Esophagus muscularis mucosa (tissue), 3 donors: ENCODE measurements at regions not wholly inside any gene's neighbourhood (a gene's known extent, or its start where the extent isn't known, plus 50 kb on each side); places are given as distances from the start of the nearest gene placed in this dataset.

Experiments
- CTCF ChIP-seq, 3 experiments: fragments of 200-600 bp in 2 of 3; fragments of 450-650 bp in 1 of 3; sonication (generic) in 2 of 3; IDR thresholded peaks; one replicate each; pipeline ENCODE4 v1.5.1; 2017 to 2019; ENCODE audit warnings: antibody characterized with exemption in 3 of 3, mild to moderate bottlenecking in 2 of 3, moderate library complexity in 1 of 3
- POLR2A ChIP-seq: fragments of 450-650 bp; IDR thresholded peaks from one replicate; pipeline ENCODE4 v1.6.1; 2017; ENCODE audit warnings: antibody characterized with exemption, moderate library complexity, mild to moderate bottlenecking, low read depth

- no peak for TF ChIP-seq POLR2A
- TF ChIP-seq CTCF (IDR thresholded peaks at IDR 0.05), result no peak
Observed at GRCh38 chr9:115234094-115234493, 116.1 kb upstream of the TNC start.
